ENCODE measurements at regions not wholly inside any gene's neighbourhood (a gene's known extent, or its start where the extent isn't known, plus 50 kb on each side); places are given as distances from the start of the nearest gene placed in this dataset.

- no peak for DNase-seq
Observed at GRCh38 chr11:70630068-70630467, 231.7 kb downstream of the CTTN start.

GRCh38 chr11:70630816-70631623 is 232.7 kb downstream of the CTTN start:
- no peak for DNase-seq

- no peak for DNase-seq
Observed at GRCh38 chr11:70631624-70632047, 233.3 kb downstream of the CTTN start.

- DNase-seq = no peak
Observed at GRCh38 chr11:70633610-70634009, 235.3 kb downstream of the CTTN start.

GRCh38 chr11:70636659-70637058 is 238.3 kb downstream of the CTTN start:
- no peak for DNase-seq

GRCh38 chr11:70637186-70637800 is 239.0 kb downstream of the CTTN start:
- DNase-seq = no peak

- DNase-seq = no peak
Observed at GRCh38 chr11:70637949-70638583, 239.7 kb downstream of the CTTN start.

GRCh38 chr11:70640408-70640807 is 242.1 kb downstream of the CTTN start:
- no peak for DNase-seq

- DNase-seq = no peak
Observed at GRCh38 chr11:70641369-70641768, 243.0 kb downstream of the CTTN start.

GRCh38 chr11:70642266-70642665 is 243.9 kb downstream of the CTTN start:
- DNase-seq = no peak

- DNase-seq = no peak
Observed at GRCh38 chr11:70643642-70644041, 245.3 kb downstream of the CTTN start.

GRCh38 chr11:70644343-70645060 is 246.2 kb downstream of the CTTN start:
- DNase-seq = no peak

GRCh38 chr11:70645537-70645936 is 247.2 kb downstream of the CTTN start:
- no peak for DNase-seq

- DNase-seq = no peak
Observed at GRCh38 chr11:70646272-70647049, 248.1 kb downstream of the CTTN start.

GRCh38 chr11:70647188-70648166 is 249.1 kb downstream of the CTTN start:
- no peak for DNase-seq

- no peak for DNase-seq
Observed at GRCh38 chr11:70650075-70650909, 252.0 kb downstream of the CTTN start.

- no peak for DNase-seq
Observed at GRCh38 chr11:70651031-70651430, 252.7 kb downstream of the CTTN start.

GRCh38 chr11:70654016-70654415 is 255.7 kb downstream of the CTTN start:
- no peak for DNase-seq

- no peak for DNase-seq
Observed at GRCh38 chr11:70655816-70656215, 257.5 kb downstream of the CTTN start.

- no peak for DNase-seq
Observed at GRCh38 chr11:70656252-70656651, 257.9 kb downstream of the CTTN start.

Data from effector CD8-positive, alpha-beta T cell (primary cell).